WTC11 (cell line): ENCODE measurements at regions not wholly inside any gene's neighbourhood (a gene's known extent, or its start where the extent isn't known, plus 50 kb on each side); places are given as distances from the start of the nearest gene placed in this dataset.

ENCODE experiments used
- ATAC-seq: fragments of 200-7000 bp; cut with Tn5 transposase; 2 replicates; pipeline ENCODE4 v1.10.0; 2021; ENCODE audit warnings: mild to moderate bottlenecking, moderate library complexity
- CTCF ChIA-PET: fragments of 300-600 bp; sonication (Branson Sonifier 250); formaldehyde crosslinking; loops from one replicate; lab custom pipeline; 2021; ENCODE audit warnings: antibody characterized with exemption; lab: Charles Lee
- POLR2A ChIA-PET: fragments of 350-600 bp; sonication (Branson Sonifier 250); formaldehyde crosslinking; loops from one replicate; lab custom pipeline; 2021; ENCODE audit warnings: antibody characterized with exemption; lab: Charles Lee
- DNase-seq: peaks from one replicate; pipeline ENCODE4 v3.0.0; 2021; ENCODE audit warnings: low spot score
- H3K27ac Mint-ChIP-seq: 2 replicates; pipeline ENCODE4 v1.8.0; 2021; ENCODE audit warnings: mixed read lengths
- H3K27me3 Mint-ChIP-seq: 2 replicates; pipeline ENCODE4 v1.8.0; 2021; ENCODE audit warnings: low read depth, mild to moderate bottlenecking, moderate library complexity, mixed read lengths
- H3K36me3 Mint-ChIP-seq: 2 replicates; pipeline ENCODE4 v1.8.0; 2021; ENCODE audit warnings: mixed read lengths
- H3K4me1 Mint-ChIP-seq: 2 replicates; pipeline ENCODE4 v1.8.0; 2022; ENCODE audit warnings: mixed read lengths
- H3K4me3 Mint-ChIP-seq: 2 replicates; pipeline ENCODE4 v1.8.0; 2021; ENCODE audit warnings: mild to moderate bottlenecking, moderate library complexity, mixed read lengths
- H3K9me3 Mint-ChIP-seq: 2 replicates; pipeline ENCODE4 v1.8.0; 2021; ENCODE audit warnings: mixed read lengths
- ARID4B ChIP-seq: sonication (generic); formaldehyde crosslinking; IDR thresholded peaks from 2 replicates; pipeline ENCODE4 v1.8.0; 2023; ENCODE audit warnings: missing genetic modification reagents, mild to moderate bottlenecking, borderline replicate concordance
- ERG ChIP-seq: fragments of 250-450 bp; sonication (Bioruptor Pico); IDR thresholded peaks from 2 replicates; pipeline ENCODE4 v1.8.0; 2021; ENCODE audit warnings: mild to moderate bottlenecking
- ESRRA ChIP-seq: sonication (generic); formaldehyde crosslinking; IDR thresholded peaks from 2 replicates; pipeline ENCODE4 v1.8.1; 2022; ENCODE audit warnings: mild to moderate bottlenecking, missing genetic modification reagents, borderline replicate concordance
- ETV6 ChIP-seq: sonication (generic); formaldehyde crosslinking; IDR thresholded peaks from 2 replicates; pipeline ENCODE4 v1.8.1; 2022; ENCODE audit warnings: mild to moderate bottlenecking, missing genetic modification reagents
- IRF1 ChIP-seq: sonication (generic); formaldehyde crosslinking; IDR thresholded peaks from 2 replicates; pipeline ENCODE4 v1.8.0; 2023; ENCODE audit warnings: missing genetic modification reagents
- SOX15 ChIP-seq: fragments of 250-450 bp; sonication (Bioruptor Pico); IDR thresholded peaks from 2 replicates; pipeline ENCODE4 v1.9.0; 2021; ENCODE audit warnings: mild to moderate bottlenecking
- TCF7 ChIP-seq: sonication (generic); formaldehyde crosslinking; IDR thresholded peaks from 2 replicates; pipeline ENCODE4 v1.8.0; 2022; ENCODE audit warnings: mild to moderate bottlenecking, low read depth, missing genetic modification reagents, moderate library complexity
- ZNF219 ChIP-seq: sonication (generic); formaldehyde crosslinking; IDR thresholded peaks from 2 replicates; pipeline ENCODE4 v1.8.0; 2023; ENCODE audit warnings: missing genetic modification reagents, mild to moderate bottlenecking, borderline replicate concordance
- ZNF232 ChIP-seq: sonication (generic); formaldehyde crosslinking; IDR thresholded peaks from 2 replicates; pipeline ENCODE4 v1.8.0; 2022; ENCODE audit warnings: mild to moderate bottlenecking, missing genetic modification reagents
- ZNF281 ChIP-seq: sonication (generic); formaldehyde crosslinking; IDR thresholded peaks from 2 replicates; pipeline ENCODE4 v1.8.0; 2023; ENCODE audit warnings: mild to moderate bottlenecking, missing genetic modification reagents
- ZNF671 ChIP-seq: fragments of 250-450 bp; sonication (Bioruptor Pico); IDR thresholded peaks from 2 replicates; pipeline ENCODE4 v1.8.0; 2021; ENCODE audit warnings: mild to moderate bottlenecking

GRCh38 chr7:17396692-17397091 lies 98.2 kb downstream of the AHR start:
- ATAC-seq, result no peak
- H3K4me3 Mint-ChIP-seq, result no peak overlapping the region

More at GRCh38 chr7:17396692-17397091, 98.2 kb downstream of the AHR start:
- Mint-ChIP-seq H3K36me3 (peaks cover 46% of the 10 kb centered on the region), H3K9me3 (peaks cover 58% of the 10 kb centered on the region), H3K27me3 (peaks cover 3% of the 10 kb centered on the region; the same call in 1 of the 2 replicates), H3K4me1 (no peaks in the 10 kb centered on the region), H3K27ac (no peak overlapping the region)
- CTCF ChIA-PET, result no interaction called here
- no peak for TF ChIP-seq ERG (CRISPR knock-in tag)
- TF ChIP-seq ZNF219 (CRISPR knock-in tag), result no peak
- no peak for TF ChIP-seq ZNF671 (CRISPR knock-in tag)
- no peak for TF ChIP-seq TCF7 (CRISPR knock-in tag)
- no peak for TF ChIP-seq IRF1
- no peak for TF ChIP-seq ESRRA
- no peak for TF ChIP-seq ETV6 (CRISPR knock-in tag)
- no peak for TF ChIP-seq ZNF281 (CRISPR knock-in tag)
- TF ChIP-seq SOX15 (CRISPR knock-in tag), result no peak
- TF ChIP-seq ZNF232, result no peak
- no peak for TF ChIP-seq ARID4B
- POLR2A ChIA-PET, result no interaction called here
- DNase-seq, result no peak
